CD8-positive, alpha-beta memory T cell (primary cell): ENCODE measurements at regions not wholly inside any gene's neighbourhood (a gene's known extent, or its start where the extent isn't known, plus 50 kb on each side); places are given as distances from the start of the nearest gene placed in this dataset.

ENCODE experiments used
- CTCF ChIA-PET: fragments of 350-600 bp; sonication (Branson Sonifier 250); formaldehyde crosslinking; loops from one replicate; lab custom pipeline; 2021; ENCODE audit warnings: antibody characterized with exemption; lab: Charles Lee
- POLR2A ChIA-PET: fragments of 350-600 bp; sonication (Branson Sonifier 250); formaldehyde crosslinking; loops from one replicate; lab custom pipeline; 2021; ENCODE audit warnings: antibody characterized with exemption; lab: Charles Lee
- DNase-seq, 5 donors: peaks; one replicate each; pipeline versions ENCODE4 v3.0.0 to v3.0.0-alpha.2; 2020 to 2022; ENCODE audit warnings: mixed read lengths in 1 of 5
- H3K27ac ChIP-seq: one replicate; pipeline ENCODE4 v1.7.0; 2013; ENCODE audit warnings: low read depth, mild to moderate bottlenecking, low read length, moderate library complexity
- H3K27me3 ChIP-seq: 2 replicates; pipeline ENCODE4 v1.7.0; 2013; ENCODE audit warnings: low read length, mild to moderate bottlenecking; ENCODE audit not compliant: insufficient read depth, poor library complexity, severe bottlenecking
- H3K36me3 ChIP-seq: 2 replicates; pipeline ENCODE4 v1.7.0; 2013; ENCODE audit warnings: mild to moderate bottlenecking, low read length, moderate library complexity; ENCODE audit not compliant: insufficient read depth
- H3K4me1 ChIP-seq: 2 replicates; pipeline ENCODE4 v1.7.0; 2013; ENCODE audit warnings: mild to moderate bottlenecking, low read length, moderate library complexity; ENCODE audit not compliant: insufficient read depth
- H3K4me3 ChIP-seq: 2 replicates; pipeline ENCODE4 v1.7.0; 2013; ENCODE audit warnings: mild to moderate bottlenecking, low read length
- H3K9me3 ChIP-seq: 2 replicates; pipeline ENCODE4 v1.7.0; 2013; ENCODE audit warnings: mild to moderate bottlenecking, low read length
- H3K27ac Mint-ChIP-seq, 8 donors: one replicate each; pipeline ENCODE4 v1.8.0; 2020 to 2021; ENCODE audit warnings: mixed read lengths in 8 of 8, mild to moderate bottlenecking in 6 of 8, inconsistent platforms in 3 of 8, moderate library complexity in 3 of 8
- H3K27me3 Mint-ChIP-seq, 2 donors: one replicate each; pipeline ENCODE4 v1.8.0; 2020 to 2021; ENCODE audit warnings: mixed read lengths in 2 of 2, mild to moderate bottlenecking in 1 of 2, moderate library complexity in 1 of 2
- H3K36me3 Mint-ChIP-seq, 3 donors: one replicate each; pipeline ENCODE4 v1.8.0; 2020 to 2021; ENCODE audit warnings: mixed read lengths in 3 of 3, inconsistent platforms in 1 of 3, mild to moderate bottlenecking in 1 of 3
- H3K4me1 Mint-ChIP-seq, 3 donors: one replicate each; pipeline ENCODE4 v1.8.0; 2020 to 2021; ENCODE audit warnings: mixed read lengths in 3 of 3, inconsistent platforms in 1 of 3, mild to moderate bottlenecking in 1 of 3
- H3K4me3 Mint-ChIP-seq, 7 donors: one replicate each; pipeline ENCODE4 v1.8.0; 2020 to 2021; ENCODE audit warnings: mixed read lengths in 7 of 7, mild to moderate bottlenecking in 6 of 7, moderate library complexity in 4 of 7, inconsistent platforms in 2 of 7
- H3K9me3 Mint-ChIP-seq, 5 donors: one replicate each; pipeline ENCODE4 v1.8.0; 2020 to 2022; ENCODE audit warnings: mixed read lengths in 5 of 5, mild to moderate bottlenecking in 3 of 5, moderate library complexity in 2 of 5, inconsistent platforms in 1 of 5

DNA sequence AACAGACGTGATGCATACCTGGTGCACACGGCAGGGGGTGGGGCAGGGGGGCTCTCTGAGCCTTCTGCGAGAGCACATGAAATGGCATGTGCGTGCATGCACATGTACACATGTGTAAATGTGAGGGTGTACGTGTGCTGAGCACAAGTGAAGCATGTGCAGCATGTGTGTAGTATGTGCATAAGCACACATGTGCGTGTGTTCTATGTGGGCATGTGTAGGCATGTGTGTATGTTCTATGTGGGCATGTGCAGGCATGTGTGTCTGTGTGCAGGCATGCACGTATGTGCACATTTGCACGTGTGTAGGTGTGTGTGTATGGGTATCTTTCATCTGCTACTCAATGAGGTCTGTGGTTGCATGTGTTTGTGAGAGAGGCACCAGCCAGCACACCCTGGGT is 371.2 kb downstream of the CTTN start:
- no peaks in the 10 kb centered on the region for H3K27me3 ChIP-seq
- H3K9me3 ChIP-seq, result no peaks in the 10 kb centered on the region
- ChIA-PET POLR2A (no interaction called here), CTCF (no interaction called here)
- Mint-ChIP-seq H3K36me3 (no peaks in the 10 kb centered on the region), H3K9me3 (peaks cover 0 to 3% (median 0%) of the 10 kb centered on the region in 5 donors), H3K4me3 (no peak overlapping the region), H3K27me3 (no peaks in the 10 kb centered on the region), H3K4me1 (no peaks in the 10 kb centered on the region), H3K27ac (no peak overlapping the region)
- H3K4me1 ChIP-seq, result no peaks in the 10 kb centered on the region
- no peak overlapping the region for H3K27ac ChIP-seq
- H3K36me3 ChIP-seq, result no peaks in the 10 kb centered on the region
- DNase-seq, result no peak
- no peak overlapping the region for H3K4me3 ChIP-seq

DNA sequence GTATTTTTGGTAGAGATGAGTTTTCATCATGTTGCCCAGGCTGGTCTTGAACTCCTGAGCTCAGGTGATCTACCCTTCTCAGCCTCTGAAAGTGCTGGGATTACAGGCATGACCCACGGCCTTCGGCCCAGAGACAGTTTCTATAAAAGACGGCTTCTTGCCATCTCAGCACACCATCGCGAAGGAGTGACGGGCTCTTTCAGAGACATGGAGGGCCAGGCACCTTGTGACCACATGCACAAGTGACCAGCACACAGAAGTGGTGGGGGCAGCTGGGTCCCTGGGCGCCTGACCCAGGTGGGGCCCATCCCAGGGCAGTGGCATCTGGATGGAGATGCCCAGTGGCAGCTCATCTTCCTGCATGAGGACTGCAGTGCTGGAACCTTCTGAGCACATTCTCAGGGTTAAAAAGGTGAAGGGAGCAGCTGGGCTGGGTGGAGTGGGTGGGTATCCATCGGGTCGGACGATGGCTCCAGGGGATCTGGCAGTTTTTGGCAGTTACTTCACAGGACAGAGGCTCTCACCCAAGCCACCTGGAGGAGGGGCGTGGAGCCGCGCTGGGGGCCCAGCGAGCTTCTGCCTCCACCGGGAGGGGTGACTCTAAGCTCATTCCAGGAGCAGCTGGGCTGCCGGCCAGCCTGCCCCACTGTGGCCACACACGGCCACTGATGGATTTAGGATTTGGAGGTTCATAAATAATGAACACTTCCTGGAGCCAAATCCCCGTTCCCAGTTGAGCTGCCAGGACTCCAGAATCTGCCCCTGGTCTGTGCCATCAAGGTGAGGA is 373.0 kb downstream of the CTTN start:
- no peaks in the 10 kb centered on the region for H3K36me3 ChIP-seq
- Mint-ChIP-seq H3K9me3 (peaks cover 0 to 3% (median 0%) of the 10 kb centered on the region in 5 donors), H3K27me3 (no peaks in the 10 kb centered on the region)

DNA sequence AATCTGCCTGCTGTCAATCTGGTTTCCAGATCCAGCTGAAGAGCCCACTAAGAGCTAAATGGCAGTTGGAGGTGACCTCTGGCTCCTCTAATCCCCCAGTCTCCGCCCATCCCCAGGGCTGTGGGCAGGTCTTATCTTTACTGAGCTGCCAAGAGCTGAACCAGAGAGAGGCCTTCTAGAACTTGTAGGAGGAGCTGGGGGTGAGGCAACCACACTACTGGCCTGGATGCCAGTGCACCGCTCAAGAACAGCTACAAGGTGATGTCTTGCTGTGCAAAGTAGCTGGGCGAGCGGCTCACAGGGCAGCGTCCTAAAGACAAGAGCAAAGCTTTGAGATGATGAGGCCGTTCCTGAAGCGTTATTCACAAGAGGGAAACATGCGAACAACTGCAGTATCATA is 374.6 kb downstream of the CTTN start:
- no peak overlapping the region for H3K27ac Mint-ChIP-seq
- Histone ChIP-seq H3K9me3 (no peaks in the 10 kb centered on the region), H3K27ac (no peak overlapping the region), H3K4me3 (no peak overlapping the region), H3K27me3 (no peaks in the 10 kb centered on the region), H3K36me3 (no peaks in the 10 kb centered on the region), H3K4me1 (no peaks in the 10 kb centered on the region)
- H3K4me3 Mint-ChIP-seq, result no peak overlapping the region
- no peaks in the 10 kb centered on the region for H3K36me3 Mint-ChIP-seq
- no peaks in the 10 kb centered on the region for H3K4me1 Mint-ChIP-seq
- peaks cover 0 to 3% (median 0%) of the 10 kb centered on the region in 5 donors for H3K9me3 Mint-ChIP-seq
- no peak for DNase-seq
- peaks cover 0 to 2% of the 10 kb centered on the region in 2 donors for H3K27me3 Mint-ChIP-seq
- CTCF ChIA-PET, result no interaction called here
- POLR2A ChIA-PET, result no interaction called here

More for the DNA sequence above, 373.0 kb downstream of the CTTN start:
- H3K4me1 ChIP-seq, result no peaks in the 10 kb centered on the region
- CTCF ChIA-PET, result interaction anchor here (0.7 kb wide), 1 partner anchor 601 kb away, joined by 3 read pairs; no protein-coding TSS in a partner anchor
- Mint-ChIP-seq H3K27ac (no peak overlapping the region), H3K36me3 (no peaks in the 10 kb centered on the region), H3K4me3 (no peak overlapping the region), H3K4me1 (no peaks in the 10 kb centered on the region)
- H3K27me3 ChIP-seq, result no peaks in the 10 kb centered on the region
- no peaks in the 10 kb centered on the region for H3K9me3 ChIP-seq
- no peak overlapping the region for H3K27ac ChIP-seq
- POLR2A ChIA-PET, result no interaction called here
- no peak overlapping the region for H3K4me3 ChIP-seq
- no peak for DNase-seq

DNA sequence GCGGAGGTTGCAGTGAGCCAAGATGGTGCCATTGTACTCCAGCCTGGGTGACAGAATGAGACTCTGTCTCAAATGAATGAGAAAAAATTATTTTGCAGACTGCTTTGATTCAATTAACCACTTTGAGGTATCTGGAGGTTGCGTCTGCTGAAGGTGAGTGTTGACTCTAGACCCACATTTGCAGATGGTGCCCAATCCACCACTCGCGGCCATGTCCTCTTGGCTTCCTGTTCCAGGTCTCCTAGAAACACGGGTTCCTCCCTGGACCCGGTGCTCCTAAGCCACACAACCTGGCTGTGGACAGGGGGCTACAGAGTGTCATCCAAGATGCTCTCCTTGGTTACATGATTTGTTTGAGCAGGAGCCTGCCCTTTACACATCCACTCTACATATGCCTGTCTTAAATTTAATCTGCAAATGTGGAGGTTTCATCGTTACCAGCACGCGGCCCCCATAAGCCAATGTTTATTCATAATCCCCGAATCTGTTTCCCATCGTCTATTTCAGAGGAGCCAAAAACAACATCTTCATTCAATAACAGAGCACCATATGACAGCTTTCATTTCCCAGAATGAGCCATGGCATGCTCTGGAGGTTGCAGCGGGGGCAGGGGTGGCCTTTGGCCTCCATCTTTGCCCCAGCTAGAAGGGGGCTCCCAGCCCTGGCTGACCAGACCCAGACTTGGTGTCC is 377.2 kb downstream of the CTTN start:
- POLR2A ChIA-PET, result no interaction called here
- H3K27ac Mint-ChIP-seq, result no peak overlapping the region

DNA sequence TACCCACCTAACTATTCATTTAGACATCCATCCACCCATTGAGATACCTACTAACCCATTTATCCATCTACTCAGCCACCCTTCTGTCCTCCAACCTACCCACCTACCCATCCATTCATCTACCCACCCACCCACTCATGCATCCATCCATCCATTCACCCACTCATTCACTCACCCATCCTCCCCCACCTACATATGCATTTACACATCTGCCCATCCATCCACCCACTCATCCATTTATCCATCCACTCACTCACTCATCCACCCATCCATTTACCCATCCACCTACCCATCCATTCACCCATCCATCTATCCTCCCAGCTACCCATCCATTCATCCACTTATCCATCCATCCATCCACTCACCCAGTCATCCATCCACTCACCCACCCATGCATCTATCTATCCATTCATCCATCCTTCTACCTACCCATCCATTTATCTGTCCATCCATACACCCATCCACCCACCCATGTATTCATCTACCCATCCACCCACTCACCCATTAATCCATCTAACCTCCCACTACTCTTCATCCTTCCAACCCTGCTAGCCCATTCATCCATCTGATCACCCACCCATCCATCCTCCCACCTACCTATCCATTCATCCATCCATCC is 378.7 kb downstream of the CTTN start:
- ChIA-PET CTCF (no interaction called here), POLR2A (no interaction called here)

More for the DNA sequence above, 377.2 kb downstream of the CTTN start:
- Histone ChIP-seq H3K27ac (no peak overlapping the region), H3K27me3 (no peaks in the 10 kb centered on the region), H3K4me3 (no peak overlapping the region), H3K9me3 (no peaks in the 10 kb centered on the region), H3K4me1 (no peaks in the 10 kb centered on the region), H3K36me3 (no peaks in the 10 kb centered on the region)
- Mint-ChIP-seq H3K9me3 (peaks cover 0 to 3% (median 0%) of the 10 kb centered on the region in 5 donors), H3K27me3 (peaks cover 3 to 5% of the 10 kb centered on the region in 2 donors), H3K4me3 (no peak overlapping the region), H3K36me3 (no peaks in the 10 kb centered on the region), H3K4me1 (no peaks in the 10 kb centered on the region)
- no peak for DNase-seq
- CTCF ChIA-PET, result no interaction called here

DNA sequence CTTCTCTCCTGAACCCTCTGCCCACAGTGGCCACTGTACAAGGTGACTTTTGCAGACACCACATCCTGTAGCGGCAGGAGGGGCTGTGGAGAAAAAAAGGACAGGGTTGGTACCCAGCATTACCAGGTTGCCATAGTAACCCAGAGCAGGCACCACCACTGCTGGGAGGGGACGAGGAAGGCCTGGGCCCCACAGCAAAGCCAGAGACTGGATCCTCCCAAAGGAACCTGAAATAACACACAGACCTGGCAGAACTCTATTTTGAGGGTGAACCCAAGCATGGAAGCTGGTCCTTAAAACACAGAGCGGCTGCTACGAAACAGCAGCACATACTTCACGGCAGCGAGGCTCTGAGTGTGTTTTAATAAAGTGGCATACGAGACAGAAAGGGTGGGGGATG is 380.6 kb downstream of the CTTN start:
- ChIA-PET CTCF (no interaction called here), POLR2A (no interaction called here)
- no peak overlapping the region for H3K4me3 ChIP-seq
- Mint-ChIP-seq H3K4me1 (no peaks in the 10 kb centered on the region), H3K4me3 (no peak overlapping the region), H3K27ac (no peak overlapping the region), H3K9me3 (no peaks in the 10 kb centered on the region), H3K27me3 (peaks cover 3 to 9% of the 10 kb centered on the region in 2 donors), H3K36me3 (no peaks in the 10 kb centered on the region)
- DNase-seq, result no peak
- H3K4me1 ChIP-seq, result no peaks in the 10 kb centered on the region
- no peaks in the 10 kb centered on the region for H3K36me3 ChIP-seq
- H3K9me3 ChIP-seq, result no peaks in the 10 kb centered on the region
- H3K27ac ChIP-seq, result no peak overlapping the region
- H3K27me3 ChIP-seq, result no peaks in the 10 kb centered on the region

More for the DNA sequence above, 378.7 kb downstream of the CTTN start:
- Mint-ChIP-seq H3K9me3 (peaks cover 0 to 3% (median 0%) of the 10 kb centered on the region in 5 donors), H3K27ac (no peak overlapping the region), H3K27me3 (peaks cover 3 to 5% of the 10 kb centered on the region in 2 donors), H3K4me3 (no peak overlapping the region), H3K4me1 (no peaks in the 10 kb centered on the region), H3K36me3 (no peaks in the 10 kb centered on the region)
- DNase-seq, result no peak
- no peaks in the 10 kb centered on the region for H3K9me3 ChIP-seq
- H3K27me3 ChIP-seq, result no peaks in the 10 kb centered on the region
- H3K4me1 ChIP-seq, result no peaks in the 10 kb centered on the region
- H3K4me3 ChIP-seq, result no peak overlapping the region
- no peaks in the 10 kb centered on the region for H3K36me3 ChIP-seq
- H3K27ac ChIP-seq, result no peak overlapping the region

DNA sequence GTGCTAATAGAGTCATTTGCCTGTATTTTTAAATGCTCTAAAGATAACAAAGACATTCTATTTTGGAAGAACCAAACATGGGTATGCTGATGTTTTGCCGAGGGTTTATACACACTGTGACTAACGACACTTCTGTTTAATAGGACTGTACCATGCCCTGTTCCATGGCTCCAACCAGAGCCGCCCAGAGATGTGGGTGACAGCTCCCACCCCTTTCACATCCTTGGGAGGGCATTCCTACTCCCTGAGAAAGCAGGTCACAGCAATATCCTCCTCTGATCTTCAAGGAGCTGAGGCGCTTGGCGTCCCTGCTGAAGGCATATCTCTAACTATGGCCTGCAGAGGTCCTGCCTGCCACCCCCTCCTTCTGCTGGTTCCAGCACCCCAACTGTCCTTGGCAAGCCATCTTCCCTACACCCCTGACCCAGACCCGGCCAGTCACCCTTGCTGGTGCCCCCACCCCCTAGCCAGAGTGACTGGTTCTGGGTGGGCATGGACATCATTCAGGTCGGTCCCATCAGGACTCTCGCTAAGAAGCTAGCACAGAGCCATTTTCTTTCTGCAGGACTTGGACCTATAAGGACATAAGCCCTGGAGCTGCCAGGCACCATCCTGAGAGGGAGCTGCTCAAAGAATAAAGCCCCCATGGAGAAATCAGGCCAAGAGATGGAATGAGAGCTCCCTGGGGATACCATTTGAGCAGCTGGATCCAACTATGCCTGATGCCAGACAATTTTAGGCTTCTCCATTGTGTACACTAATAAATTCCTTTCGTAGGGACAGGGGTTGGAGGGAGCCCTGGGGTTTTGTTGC is 381.3 kb downstream of the CTTN start:
- Histone ChIP-seq H3K4me3 (no peak overlapping the region), H3K9me3 (no peaks in the 10 kb centered on the region), H3K4me1 (no peaks in the 10 kb centered on the region), H3K27ac (no peak overlapping the region), H3K27me3 (no peaks in the 10 kb centered on the region), H3K36me3 (no peaks in the 10 kb centered on the region)
- no peak overlapping the region for H3K27ac Mint-ChIP-seq
- DNase-seq, result no peak
- CTCF ChIA-PET, result no interaction called here
- no peaks in the 10 kb centered on the region for H3K9me3 Mint-ChIP-seq
- H3K27me3 Mint-ChIP-seq, result peaks cover 3 to 9% of the 10 kb centered on the region in 2 donors
- no peak overlapping the region for H3K4me3 Mint-ChIP-seq
- no peaks in the 10 kb centered on the region for H3K36me3 Mint-ChIP-seq
- H3K4me1 Mint-ChIP-seq, result no peaks in the 10 kb centered on the region
- POLR2A ChIA-PET, result no interaction called here
